ENCODE measurements at regions not wholly inside any gene's neighbourhood (a gene's known extent, or its start where the extent isn't known, plus 50 kb on each side); places are given as distances from the start of the nearest gene placed in this dataset.

DNA sequence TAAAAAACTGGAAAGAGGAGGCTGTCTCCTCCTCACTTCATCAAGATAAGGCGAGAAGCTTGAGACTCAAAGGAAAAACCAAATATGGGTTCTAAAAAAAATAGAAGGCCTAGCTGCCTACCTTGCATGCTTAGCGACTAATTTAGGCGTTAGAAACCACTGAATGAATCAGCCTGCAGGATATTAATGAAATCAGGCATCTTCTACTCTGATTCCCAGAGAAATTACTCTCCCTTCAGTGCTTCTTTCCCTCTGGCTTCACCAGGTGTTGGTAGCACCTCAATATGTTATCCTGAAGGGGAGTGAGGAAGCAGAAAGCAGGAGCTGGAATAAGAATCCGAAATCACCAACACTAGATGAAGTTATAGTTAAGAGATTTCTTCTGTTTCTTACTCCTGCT is 749.8 kb upstream of the NRXN1 start:
- TF ChIP-seq, protein P1, sequence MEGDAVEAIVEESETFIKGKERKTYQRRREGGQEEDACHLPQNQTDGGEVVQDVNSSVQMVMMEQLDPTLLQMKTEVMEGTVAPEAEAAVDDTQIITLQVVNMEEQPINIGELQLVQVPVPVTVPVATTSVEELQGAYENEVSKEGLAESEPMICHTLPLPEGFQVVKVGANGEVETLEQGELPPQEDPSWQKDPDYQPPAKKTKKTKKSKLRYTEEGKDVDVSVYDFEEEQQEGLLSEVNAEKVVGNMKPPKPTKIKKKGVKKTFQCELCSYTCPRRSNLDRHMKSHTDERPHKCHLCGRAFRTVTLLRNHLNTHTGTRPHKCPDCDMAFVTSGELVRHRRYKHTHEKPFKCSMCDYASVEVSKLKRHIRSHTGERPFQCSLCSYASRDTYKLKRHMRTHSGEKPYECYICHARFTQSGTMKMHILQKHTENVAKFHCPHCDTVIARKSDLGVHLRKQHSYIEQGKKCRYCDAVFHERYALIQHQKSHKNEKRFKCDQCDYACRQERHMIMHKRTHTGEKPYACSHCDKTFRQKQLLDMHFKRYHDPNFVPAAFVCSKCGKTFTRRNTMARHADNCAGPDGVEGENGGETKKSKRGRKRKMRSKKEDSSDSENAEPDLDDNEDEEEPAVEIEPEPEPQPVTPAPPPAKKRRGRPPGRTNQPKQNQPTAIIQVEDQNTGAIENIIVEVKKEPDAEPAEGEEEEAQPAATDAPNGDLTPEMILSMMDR (IDR thresholded peaks at IDR 0.05), result no peak
- TF ChIP-seq POLR2A (IDR thresholded peaks at IDR 0.05) (no peak), POLR2AphosphoS5 (IDR thresholded peaks at IDR 0.05) (no peak), EP300 (IDR thresholded peaks at IDR 0.05) (no peak)
